Activated naive CD4-positive, alpha-beta T cell treated with anti-CD3 and anti-CD28 coated beads for 36 hours (primary cell): ENCODE measurements at regions not wholly inside any gene's neighbourhood (a gene's known extent, or its start where the extent isn't known, plus 50 kb on each side); places are given as distances from the start of the nearest gene placed in this dataset.
A peak's percentile ranks its signal among the peaks of the same experiment; 100 is the strongest.
"Not testable (repeated sequence)": the region's sequence is repeated elsewhere in the genome, so short reads cannot be mapped to it uniquely, and the experiment has no call there.

Experiments
- CTCF ChIA-PET: fragments of 350-600 bp; sonication (Branson Sonifier 250); formaldehyde crosslinking; loops from one replicate; lab custom pipeline; 2021; ENCODE audit warnings: antibody characterized with exemption; lab: Charles Lee
- DNase-seq: peaks from one replicate; pipeline ENCODE4 v3.0.0-alpha.2; 2020
- H3K27ac Mint-ChIP-seq: one replicate; pipeline ENCODE4 v1.8.0; 2021; ENCODE audit warnings: mild to moderate bottlenecking, mixed read lengths
- H3K27me3 Mint-ChIP-seq: one replicate; pipeline ENCODE4 v1.8.0; 2021; ENCODE audit warnings: low read depth, mixed read lengths
- H3K36me3 Mint-ChIP-seq: one replicate; pipeline ENCODE4 v1.8.0; 2021; ENCODE audit warnings: low read depth, mixed read lengths
- H3K4me1 Mint-ChIP-seq: one replicate; pipeline ENCODE4 v1.8.0; 2021; ENCODE audit warnings: low read depth, mixed read lengths
- H3K4me3 Mint-ChIP-seq: one replicate; pipeline ENCODE4 v1.8.0; 2021; ENCODE audit warnings: mild to moderate bottlenecking, moderate library complexity, mixed read lengths
- H3K9me3 Mint-ChIP-seq: one replicate; pipeline ENCODE4 v1.8.0; 2021; ENCODE audit warnings: mixed read lengths
- intact Hi-C: fragments of 100-400 bp; cut with micrococcal nuclease; formaldehyde crosslinking; loops from one replicate; pipeline ENCODE4 v1.15.1; 2023

DNA sequence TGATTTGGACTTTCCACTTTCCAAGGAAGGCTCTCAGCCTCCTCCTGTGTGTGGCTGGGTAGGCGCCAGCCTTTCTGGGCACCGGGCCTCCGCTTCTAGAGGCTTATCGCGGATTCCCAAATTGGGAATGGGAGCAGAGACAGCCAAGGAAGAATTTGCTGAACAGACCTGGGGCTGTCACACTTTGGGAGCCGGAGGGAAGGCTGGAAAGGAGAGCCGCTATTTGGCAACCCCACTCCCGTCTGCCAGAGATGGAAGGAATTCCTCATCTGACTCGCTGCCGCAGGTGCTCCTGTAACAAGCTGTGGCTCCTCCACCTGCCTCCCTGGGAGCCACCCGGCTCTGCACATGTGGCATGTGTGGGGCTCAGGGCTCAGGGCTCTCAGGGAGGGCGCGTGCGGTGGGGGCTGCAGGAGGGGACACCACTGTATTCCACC, 50.8 kb upstream of the ECHDC3 start:
- Mint-ChIP-seq H3K4me3 (no peak overlapping the region), H3K36me3 (no peaks in the 10 kb centered on the region), H3K27me3 (peaks cover 1% of the 10 kb centered on the region), H3K9me3 (no peaks in the 10 kb centered on the region), H3K4me1 (no peaks in the 10 kb centered on the region), H3K27ac (no peak overlapping the region)
- no peak for DNase-seq
- CTCF ChIA-PET = no interaction called here
- intact Hi-C loops = no loop called here

DNA sequence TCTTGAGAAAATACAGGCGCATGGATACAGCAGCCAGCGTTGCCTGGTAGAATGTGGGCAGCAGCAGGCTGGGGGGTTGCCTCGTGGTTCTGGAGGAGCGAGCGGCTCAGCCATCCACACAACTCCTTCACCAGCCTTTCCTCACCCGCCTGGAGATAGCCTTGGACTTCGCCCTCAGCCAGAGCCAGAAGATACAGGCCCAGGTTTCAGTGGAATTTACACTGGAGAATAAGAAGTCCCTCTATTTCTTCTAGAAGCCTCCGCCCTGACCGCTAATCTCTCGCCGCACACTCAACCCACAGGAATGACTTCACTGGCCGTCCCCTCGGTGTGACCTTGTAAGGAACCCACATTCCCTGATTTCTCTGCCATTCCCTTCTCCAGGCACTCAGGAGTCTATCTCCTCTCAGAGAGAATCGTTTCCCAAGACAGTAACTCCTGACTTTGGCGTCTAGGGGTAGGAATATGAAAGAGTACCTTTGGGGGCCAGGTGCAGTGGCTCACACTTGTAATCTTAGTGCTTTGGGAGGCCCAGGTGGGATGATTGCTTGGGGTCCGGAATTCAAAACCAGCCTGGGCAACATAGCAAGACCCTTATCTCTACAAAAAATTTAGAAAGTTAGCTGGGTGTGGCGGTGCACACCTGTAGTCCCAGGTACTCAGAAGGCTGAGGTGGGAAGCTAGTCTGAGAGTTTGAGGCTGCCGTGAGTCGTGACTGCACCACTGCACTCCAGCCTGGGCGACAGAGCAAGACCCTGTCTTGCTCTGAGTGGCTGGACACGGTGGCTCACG, 52.0 kb upstream of the ECHDC3 start:
- Mint-ChIP-seq H3K4me3 (no peak overlapping the region), H3K9me3 (no peaks in the 10 kb centered on the region), H3K27me3 (peaks cover 1% of the 10 kb centered on the region), H3K4me1 (peaks cover 6% of the 10 kb centered on the region), H3K27ac (no peak overlapping the region), H3K36me3 (no peaks in the 10 kb centered on the region)
- no peak for DNase-seq
- intact Hi-C loops = loop anchor here (5.0 kb wide), 1 partner anchor 453 kb away; no protein-coding TSS in a partner anchor
- CTCF ChIA-PET = interaction anchor here (0.5 to 1.2 kb wide), 2 partner anchors 19 to 68 kb away, joined by 3 read pairs; no protein-coding TSS in a partner anchor

DNA sequence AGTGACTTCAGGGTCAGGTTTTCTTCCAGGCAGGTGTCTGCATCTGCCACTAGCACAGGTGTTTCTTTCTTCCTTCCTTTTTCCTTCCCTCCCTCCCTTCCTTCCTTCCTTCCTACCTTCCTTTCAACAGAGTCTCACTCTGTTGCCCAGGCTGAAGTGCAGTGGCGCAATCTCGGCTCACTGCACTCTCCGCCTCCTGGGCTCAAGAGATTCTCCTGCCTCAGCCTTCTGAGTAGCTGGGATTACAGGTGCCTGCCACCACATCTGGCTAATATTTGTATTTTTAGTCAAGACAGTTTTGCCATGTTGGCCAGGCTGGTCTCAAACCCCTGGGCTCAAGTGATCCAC, 53.8 kb upstream of the ECHDC3 start:
- not testable (repeated sequence) for DNase-seq, H3K4me3 Mint-ChIP-seq, H3K36me3 Mint-ChIP-seq, H3K27ac Mint-ChIP-seq, H3K9me3 Mint-ChIP-seq, H3K27me3 Mint-ChIP-seq
- peaks cover 23% of the 10 kb centered on the region for H3K4me1 Mint-ChIP-seq
- intact Hi-C loops = loop anchor here (5.0 kb wide), 1 partner anchor 451 kb away; no protein-coding TSS in a partner anchor
- CTCF ChIA-PET = interaction anchor here (1.2 kb wide), 1 partner anchor 70 kb away, joined by 3 read pairs; no protein-coding TSS in a partner anchor

DNA sequence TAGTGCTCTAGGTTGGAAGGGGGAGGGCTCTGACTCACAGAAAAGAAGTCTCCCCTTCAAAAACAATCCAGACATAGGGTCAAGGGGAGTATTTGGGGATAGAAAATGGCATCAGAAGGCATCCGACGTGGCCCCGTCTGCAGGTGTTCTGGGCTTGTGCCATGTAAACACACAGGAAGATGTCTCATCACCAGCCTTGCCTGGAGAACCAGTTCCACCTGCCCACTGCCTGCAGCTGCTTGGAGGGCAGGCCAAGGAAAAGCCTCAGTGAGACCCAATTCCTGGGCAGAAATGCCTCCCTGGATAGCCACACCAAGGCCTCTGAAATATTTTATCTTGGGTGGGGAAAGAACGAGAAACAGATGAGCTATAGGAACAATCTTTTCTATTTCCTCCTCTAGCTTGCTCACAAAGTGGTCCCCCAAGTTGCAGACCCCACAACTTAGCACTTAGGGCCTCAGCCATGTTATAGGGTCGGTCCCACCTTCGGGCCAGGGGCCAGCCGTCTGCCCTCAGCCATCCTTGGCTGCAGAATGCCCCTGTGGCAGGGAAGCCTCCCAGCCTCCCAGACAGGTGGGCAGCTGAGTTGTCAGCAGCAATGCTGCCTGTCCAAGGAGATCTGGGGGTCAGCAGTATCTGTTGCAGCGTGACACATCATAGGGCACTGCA, 54.3 kb upstream of the ECHDC3 start:
- H3K4me3 Mint-ChIP-seq = no peak overlapping the region
- peaks cover 27% of the 10 kb centered on the region for H3K4me1 Mint-ChIP-seq
- no peaks in the 10 kb centered on the region for H3K9me3 Mint-ChIP-seq
- CTCF ChIA-PET = interaction anchor here (0.8 to 2.2 kb wide), 2 partner anchors 23 to 173 kb away, joined by 3 to 5 read pairs; no protein-coding TSS in a partner anchor
- no peak for DNase-seq
- intact Hi-C loops = loop anchor here (5.0 kb wide), 1 partner anchor 451 kb away; no protein-coding TSS in a partner anchor
- H3K36me3 Mint-ChIP-seq = no peaks in the 10 kb centered on the region
- H3K27me3 Mint-ChIP-seq = peaks cover 1% of the 10 kb centered on the region
- H3K27ac Mint-ChIP-seq = no peak overlapping the region

DNA sequence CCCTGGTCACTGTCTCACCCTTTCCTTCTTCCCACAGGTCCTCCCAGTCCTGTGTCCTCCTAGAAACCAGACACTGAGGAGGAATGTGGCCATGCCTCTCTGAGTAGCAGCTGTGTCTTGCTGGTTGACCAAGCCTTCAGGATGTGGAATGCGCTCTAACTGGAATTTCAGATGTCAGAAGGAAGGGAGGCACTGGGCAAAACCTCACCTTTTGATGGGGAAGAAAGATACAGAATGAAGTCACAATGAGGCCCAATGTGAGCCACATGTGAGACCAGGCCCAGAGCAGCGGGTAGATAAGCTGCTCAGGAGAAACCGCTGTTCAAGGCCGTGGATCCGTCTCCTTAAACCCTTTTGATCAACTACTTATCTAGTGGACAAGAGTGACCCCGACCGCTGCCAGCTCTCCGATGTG, 54.8 kb upstream of the ECHDC3 start:
- CTCF ChIA-PET = interaction anchor here (0.8 to 2.2 kb wide), 2 partner anchors 24 to 172 kb away, joined by 3 to 5 read pairs; no protein-coding TSS in a partner anchor
- intact Hi-C loops = loop anchor here (5.0 kb wide), 1 partner anchor 450 kb away; no protein-coding TSS in a partner anchor
- Mint-ChIP-seq H3K4me3 (no peak overlapping the region), H3K27ac (no peak overlapping the region), H3K9me3 (no peaks in the 10 kb centered on the region), H3K4me1 (peaks cover 32% of the 10 kb centered on the region), H3K36me3 (no peaks in the 10 kb centered on the region), H3K27me3 (peaks cover 1% of the 10 kb centered on the region)
- DNase-seq = no peak

DNA sequence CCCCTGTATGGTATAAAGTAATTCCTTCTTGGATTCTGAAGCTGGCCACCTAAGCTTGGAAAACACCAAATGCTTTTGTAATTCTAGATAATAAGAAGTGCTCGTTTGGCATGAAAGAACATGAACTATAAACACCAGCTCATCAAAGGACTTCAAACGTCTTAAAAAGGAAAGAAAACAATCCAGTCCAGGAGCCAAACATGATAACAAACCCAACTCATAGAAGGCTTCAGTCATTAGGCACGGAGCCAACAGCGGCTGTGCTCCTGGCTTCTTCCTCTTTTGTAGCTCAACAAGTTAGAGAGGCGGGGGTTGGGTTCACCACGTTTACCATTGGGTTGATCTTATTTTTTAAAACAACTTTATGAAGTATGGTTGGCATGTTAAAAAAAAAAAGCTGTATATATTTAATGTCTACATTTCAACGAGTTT, 56.4 kb upstream of the ECHDC3 start:
- peak overlapping the region; percentile 40 for H3K4me3 Mint-ChIP-seq
- H3K27ac Mint-ChIP-seq = peak overlapping the region; percentile 62
- CTCF ChIA-PET = interaction anchor here (1.0 to 2.6 kb wide), 4 partner anchors 25 to 170 kb away, joined by 3 to 7 read pairs (median 4); no protein-coding TSS in a partner anchor
- H3K27me3 Mint-ChIP-seq = peaks cover 1% of the 10 kb centered on the region
- peak; percentile 61 for DNase-seq
- H3K36me3 Mint-ChIP-seq = no peaks in the 10 kb centered on the region
- intact Hi-C loops = loop anchor here (1.0 to 5.0 kb wide), 7 partner anchors 24 to 449 kb away; no protein-coding TSS in a partner anchor
- H3K9me3 Mint-ChIP-seq = no peaks in the 10 kb centered on the region
- peaks cover 36% of the 10 kb centered on the region for H3K4me1 Mint-ChIP-seq

DNA sequence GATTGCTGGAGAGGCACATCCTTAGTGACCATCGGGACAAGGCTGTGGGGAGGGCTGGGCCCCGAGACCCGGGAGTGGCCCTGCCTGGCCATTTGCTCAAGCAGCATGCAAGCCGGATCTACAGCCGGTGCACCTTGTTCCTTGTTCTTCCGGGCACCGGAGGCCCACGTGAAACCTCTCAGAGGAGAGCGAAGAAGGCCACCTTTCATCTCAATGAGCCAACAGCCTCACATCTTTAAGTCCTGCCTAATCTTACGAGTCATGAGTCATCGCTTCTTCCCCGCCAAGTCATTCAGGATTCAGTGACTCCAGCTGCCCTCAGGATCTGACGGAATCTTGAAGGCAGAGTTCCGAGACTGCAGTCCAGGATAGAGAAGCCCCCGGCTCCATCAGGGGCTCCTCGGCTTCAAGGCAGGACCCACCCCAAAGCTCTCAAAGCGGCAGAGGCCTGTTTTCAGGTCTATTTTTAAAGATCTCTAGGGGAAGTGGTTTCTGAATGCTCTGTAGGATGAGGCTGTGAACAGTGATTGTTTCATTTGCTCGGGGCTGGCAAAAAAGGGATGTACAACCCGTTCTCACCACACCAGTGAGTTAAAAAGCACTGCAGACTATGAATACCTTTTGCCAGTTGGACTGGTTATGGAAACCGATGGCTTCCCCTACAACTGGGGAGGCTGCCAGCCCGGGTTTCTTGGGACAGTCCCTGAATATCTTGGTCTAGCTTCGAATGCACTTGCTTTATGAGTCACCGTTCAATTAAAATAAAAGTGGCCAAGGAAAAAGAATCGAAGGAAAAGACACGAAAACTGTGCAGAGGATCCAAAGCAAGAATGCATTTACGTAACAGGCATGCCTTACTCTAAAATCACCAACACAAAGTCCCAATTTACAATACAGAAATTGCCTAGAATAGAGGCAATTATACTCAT, 57.2 kb upstream of the ECHDC3 start:
- Mint-ChIP-seq H3K4me1 (peaks cover 36% of the 10 kb centered on the region), H3K27me3 (peaks cover 1% of the 10 kb centered on the region), H3K9me3 (no peaks in the 10 kb centered on the region), H3K4me3 (peak overlapping the region; percentile 75), H3K27ac (peak overlapping the region; percentile 95), H3K36me3 (no peaks in the 10 kb centered on the region)
- intact Hi-C loops = loop anchor here (1.0 to 5.0 kb wide), 7 partner anchors 25 to 448 kb away; no protein-coding TSS in a partner anchor
- DNase-seq = peak; percentile 86
- CTCF ChIA-PET = interaction anchor here (1.0 to 2.6 kb wide), 3 partner anchors 26 to 72 kb away, joined by 3 to 7 read pairs (median 4); no protein-coding TSS in a partner anchor

DNA sequence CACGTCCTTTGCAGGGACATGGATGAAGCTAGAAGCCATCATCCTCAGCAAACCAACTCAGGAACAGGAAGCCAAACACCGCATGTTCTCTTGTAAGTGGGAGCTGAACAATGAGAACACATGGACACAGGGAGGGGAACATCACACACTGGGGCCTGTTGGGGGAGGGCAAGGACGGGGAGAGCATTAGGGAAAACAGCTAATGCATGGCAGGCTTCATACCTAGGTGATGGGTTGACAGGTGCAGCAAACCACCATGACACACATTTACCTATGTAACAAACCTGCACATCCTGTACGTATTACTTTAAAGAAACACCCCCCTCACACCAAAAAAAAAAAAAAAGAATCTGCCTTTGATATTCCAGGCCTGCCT, 57.9 kb upstream of the ECHDC3 start:
- H3K27ac Mint-ChIP-seq = peak overlapping the region; percentile 95
- H3K9me3 Mint-ChIP-seq, intact Hi-C loops: not testable (repeated sequence)

DNA sequence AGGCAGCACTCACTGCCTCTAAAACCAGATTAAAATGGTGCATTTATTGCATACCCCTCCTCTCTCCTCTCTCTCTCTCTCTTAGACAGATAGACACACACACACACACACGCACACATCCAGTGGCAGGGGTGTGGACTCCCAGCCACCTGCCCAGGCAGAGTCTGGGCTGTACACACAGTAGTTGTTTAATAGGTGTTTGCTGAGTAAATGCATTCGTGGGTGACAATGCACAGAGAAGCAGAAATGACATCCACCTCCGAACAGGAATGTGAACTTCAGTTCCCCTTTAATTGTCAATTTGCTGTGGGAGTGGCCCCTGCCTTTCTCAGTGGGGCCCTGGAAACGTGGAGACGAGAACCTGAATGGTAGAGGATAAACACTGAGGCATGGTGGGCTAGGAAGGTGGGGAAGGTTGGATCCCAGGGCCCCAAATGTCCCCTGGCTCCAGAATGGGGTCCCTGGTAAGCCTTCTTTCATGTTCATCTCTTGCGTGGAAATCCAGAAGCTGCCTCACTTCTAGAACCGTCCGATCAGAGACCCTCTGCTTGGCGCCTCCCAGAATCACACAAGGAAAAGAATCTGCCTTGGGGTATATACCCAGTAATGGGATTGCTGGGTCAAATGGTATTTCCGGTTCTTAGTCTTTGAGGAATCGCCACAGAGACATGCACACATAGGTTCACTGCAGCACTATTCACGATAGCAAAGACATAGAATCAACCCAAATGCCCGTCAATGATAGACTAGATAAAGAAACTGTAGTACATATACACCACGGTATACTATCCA, 58.5 kb upstream of the ECHDC3 start:
- peak overlapping the region; percentile 75 for H3K4me3 Mint-ChIP-seq
- intact Hi-C loops = no loop called here
- no peaks in the 10 kb centered on the region for H3K27me3 Mint-ChIP-seq
- CTCF ChIA-PET = interaction anchor here (0.6 to 2.6 kb wide), 3 partner anchors 16 to 169 kb away, joined by 4 to 7 read pairs (median 6); no protein-coding TSS in a partner anchor
- peak overlapping the region; percentile 16 for H3K27ac Mint-ChIP-seq
- peaks cover 36% of the 10 kb centered on the region for H3K4me1 Mint-ChIP-seq
- H3K9me3 Mint-ChIP-seq = no peaks in the 10 kb centered on the region
- no peaks in the 10 kb centered on the region for H3K36me3 Mint-ChIP-seq
- no peak for DNase-seq

More for the DNA sequence above, 57.9 kb upstream of the ECHDC3 start:
- H3K4me1 Mint-ChIP-seq = peaks cover 36% of the 10 kb centered on the region
- CTCF ChIA-PET = interaction anchor here (2.6 kb wide), 1 partner anchor 40 kb away, joined by 7 read pairs; no protein-coding TSS in a partner anchor
- H3K36me3 Mint-ChIP-seq, DNase-seq, H3K27me3 Mint-ChIP-seq: not testable (repeated sequence)
- peak overlapping the region; percentile 75 for H3K4me3 Mint-ChIP-seq

DNA sequence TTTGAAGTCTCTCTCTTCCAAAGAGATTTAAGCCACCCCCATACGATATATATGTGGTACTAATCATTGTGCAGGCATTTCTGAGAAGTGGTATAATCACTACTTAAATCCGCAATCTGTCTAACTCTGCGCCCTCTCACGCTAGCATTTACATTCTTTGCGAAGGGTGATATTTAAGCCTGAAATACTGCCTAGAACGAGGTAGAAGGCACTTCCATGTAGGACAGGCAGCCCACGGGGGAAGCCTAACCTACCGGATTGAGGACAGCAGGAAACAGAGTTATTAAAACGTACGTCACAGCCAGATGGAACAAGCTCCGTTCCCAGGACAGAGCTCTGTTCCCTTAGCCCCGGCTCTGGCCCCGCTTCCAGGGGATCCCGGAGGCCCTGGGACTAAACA, 59.3 kb upstream of the ECHDC3 start:
- intact Hi-C loops = no loop called here

More for the DNA sequence above, 59.3 kb upstream of the ECHDC3 start:
- DNase-seq = no peak
- Mint-ChIP-seq H3K27ac (no peak overlapping the region), H3K36me3 (no peaks in the 10 kb centered on the region), H3K4me3 (no peak overlapping the region), H3K4me1 (peaks cover 36% of the 10 kb centered on the region), H3K27me3 (no peaks in the 10 kb centered on the region), H3K9me3 (no peaks in the 10 kb centered on the region)
- CTCF ChIA-PET = interaction anchor here (0.6 to 1.8 kb wide), 2 partner anchors 15 to 168 kb away, joined by 4 to 6 read pairs; no protein-coding TSS in a partner anchor
